HG03066 (cell line): ENCODE measurements at regions not wholly inside any gene's neighbourhood (a gene's known extent, or its start where the extent isn't known, plus 50 kb on each side); places are given as distances from the start of the nearest gene placed in this dataset.

ENCODE experiments used
- ATAC-seq: cut with Tn5 transposase; IDR thresholded peaks from one replicate; pipeline ENCODE4 v1.9.1; 2021; ENCODE audit warnings: low read depth; ENCODE audit not compliant: unreplicated experiment

DNA sequence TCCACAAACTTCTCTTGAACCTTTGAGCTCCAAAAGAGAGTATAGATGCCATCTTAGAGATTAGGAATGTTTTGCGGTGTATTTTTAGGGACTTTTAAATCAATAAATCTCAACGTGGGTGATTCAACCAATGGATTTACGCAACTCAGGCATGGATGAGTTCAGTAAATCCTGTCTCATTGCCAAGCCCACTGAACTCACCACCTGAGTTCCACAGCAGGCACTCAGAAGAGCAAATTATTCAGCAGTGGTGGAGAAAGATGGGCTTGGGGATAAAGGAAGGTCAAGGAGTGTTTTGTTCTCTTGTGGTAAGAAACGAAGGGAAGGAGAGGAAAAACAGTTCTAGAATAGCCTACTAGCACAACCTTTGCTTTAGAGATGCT is 68.7 kb upstream of the HMGA2 start:
- no peak for ATAC-seq

DNA sequence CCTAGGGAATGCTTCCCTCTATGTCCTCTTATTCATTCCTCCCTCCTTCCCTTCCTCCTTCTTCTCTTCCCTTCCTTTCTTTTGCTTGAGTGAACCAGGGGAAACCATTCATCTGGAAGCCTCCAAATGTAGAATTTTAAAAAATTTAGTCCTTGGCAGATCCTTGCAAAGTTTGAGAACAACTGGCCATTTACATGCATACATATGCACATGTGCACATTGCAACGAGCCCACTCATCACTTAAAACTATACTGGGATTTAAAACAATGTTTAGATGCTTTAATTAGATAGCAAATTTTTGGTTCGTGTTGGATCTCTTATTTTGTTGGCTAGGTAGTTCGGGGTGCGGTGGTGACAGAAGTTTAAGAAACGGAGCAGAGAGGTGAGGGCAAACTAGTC is 68.0 kb upstream of the HMGA2 start:
- ATAC-seq: no peak

DNA sequence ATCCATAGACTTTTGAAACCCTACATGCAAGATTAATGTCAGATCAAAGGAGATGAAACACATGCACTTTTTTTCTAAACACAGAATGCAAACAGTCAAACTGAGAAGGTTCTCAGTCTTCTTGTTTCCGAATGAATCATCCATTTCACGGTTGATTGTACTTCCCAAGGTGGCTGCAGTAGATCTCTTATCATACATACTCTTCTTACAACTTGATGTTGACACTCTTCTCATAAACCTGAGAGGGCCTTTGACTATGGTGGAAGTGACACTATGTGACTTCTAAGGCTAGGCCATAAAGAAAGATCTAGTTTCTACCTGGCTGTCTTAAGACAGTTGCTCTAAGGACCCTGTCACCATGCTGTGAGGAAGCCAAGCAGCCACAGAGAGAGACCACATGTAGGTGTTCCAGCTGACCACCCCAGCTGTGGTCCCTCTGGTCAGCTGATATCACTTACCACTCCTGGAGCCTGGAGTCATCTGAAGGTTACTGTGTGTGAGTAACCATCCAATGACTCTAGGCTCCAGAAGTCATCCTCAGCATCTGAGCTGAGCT is 67.2 kb upstream of the HMGA2 start:
- ATAC-seq: peak; percentile 89

DNA sequence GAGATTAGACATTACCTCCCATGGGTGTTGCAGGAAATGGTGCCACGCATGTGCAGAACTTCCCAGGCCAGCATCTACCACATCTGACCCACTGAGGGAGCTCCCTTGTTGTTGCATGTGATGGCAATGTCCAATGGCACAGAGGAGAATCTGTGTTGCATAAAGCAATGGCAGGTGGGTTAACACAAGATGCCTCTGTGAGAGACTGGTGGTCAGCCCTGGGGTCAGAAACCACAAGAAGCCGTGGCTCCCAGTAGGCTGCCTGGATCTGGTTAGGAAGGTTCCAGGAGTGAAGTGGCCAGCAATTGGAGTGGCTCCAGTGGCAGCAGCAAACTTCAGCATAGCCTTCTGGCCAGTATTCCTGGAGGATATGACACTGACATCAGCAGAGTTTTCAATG is 65.9 kb upstream of the HMGA2 start:
- ATAC-seq: no peak

DNA sequence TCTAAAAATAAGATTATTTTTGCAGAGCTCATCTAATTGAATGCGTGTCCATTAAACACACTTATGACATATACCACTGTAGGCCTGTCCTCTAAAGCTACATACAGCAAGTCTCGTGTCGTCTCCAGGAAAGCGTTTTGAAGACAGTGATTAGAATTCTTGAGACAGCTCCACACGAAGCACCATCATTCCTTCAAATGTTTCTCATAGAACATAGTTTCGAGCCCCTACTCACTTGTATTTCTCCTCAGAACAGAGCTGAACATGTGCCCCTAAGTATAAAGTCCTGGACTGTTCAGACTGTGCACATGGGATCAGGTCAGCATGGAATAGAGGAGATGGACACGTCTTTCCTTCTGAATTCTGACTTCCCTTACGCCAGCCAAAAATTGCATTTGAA is 64.5 kb upstream of the HMGA2 start:
- no peak for ATAC-seq

GRCh38 chr12:65761301-65761700 is 63.0 kb upstream of the HMGA2 start:
- no peak for ATAC-seq

GRCh38 chr12:65764325-65764724 is 60.0 kb upstream of the HMGA2 start:
- no peak for ATAC-seq

DNA sequence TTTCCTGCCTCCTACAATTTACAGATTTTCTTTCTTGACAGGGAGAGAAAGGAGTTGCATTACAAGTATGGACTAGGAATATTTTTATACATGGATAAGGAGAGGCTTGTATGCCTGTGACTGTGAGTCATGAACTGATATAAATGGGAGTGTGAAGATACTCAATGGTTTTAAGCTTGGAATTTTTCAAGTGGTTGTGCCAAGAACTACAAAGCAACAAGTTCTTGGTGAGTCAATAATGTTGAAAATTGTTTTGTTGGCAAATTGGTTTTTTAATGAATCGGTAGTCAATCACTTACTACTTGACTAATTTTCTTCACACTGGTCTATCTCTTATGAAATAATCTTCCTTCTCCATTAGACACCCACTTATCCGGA is 58.9 kb upstream of the HMGA2 start:
- ATAC-seq: no peak

DNA sequence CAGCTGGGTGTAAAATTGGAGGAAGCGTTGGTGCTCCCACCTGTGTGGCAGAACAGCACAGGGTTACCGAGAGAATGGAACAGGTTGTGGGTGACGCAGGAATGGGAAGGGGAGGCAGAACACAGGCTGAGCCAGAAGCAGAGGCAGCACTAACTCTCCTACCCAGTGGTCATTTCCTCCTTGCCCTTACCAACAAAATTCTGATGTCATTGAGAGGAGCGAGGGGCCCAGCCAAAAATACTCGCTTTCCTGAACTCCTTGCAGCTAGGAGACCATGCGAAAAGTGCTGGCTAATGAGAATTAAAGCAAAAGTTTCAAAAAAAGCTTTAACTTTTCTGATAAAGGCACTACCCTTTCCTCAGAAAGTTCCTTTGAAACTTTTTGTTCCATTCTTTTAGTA is 54.4 kb upstream of the HMGA2 start:
- no peak for ATAC-seq
